ENCODE measurements at regions not wholly inside any gene's neighbourhood (a gene's known extent, or its start where the extent isn't known, plus 50 kb on each side); places are given as distances from the start of the nearest gene placed in this dataset.

DNA sequence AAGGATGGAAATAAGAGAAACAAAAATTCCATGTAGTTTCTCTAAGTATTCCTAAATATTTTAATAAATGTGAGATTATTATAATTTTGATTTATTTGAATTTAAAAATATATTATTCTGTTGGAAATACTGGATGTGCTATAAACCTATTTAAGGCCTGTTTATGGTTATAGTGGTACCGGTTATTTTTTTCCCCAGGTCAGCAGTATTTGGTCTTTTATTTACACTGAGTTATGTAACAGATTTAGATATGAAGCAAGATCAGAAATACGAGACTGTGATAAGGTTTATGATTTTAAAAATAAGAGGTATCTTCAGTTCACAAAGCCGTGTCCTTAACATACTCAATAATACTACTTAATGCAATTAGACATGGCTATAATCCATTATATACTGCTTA, 634.3 kb upstream of the POU3F2 start:
- H4K20me1 ChIP-seq (ENCODE audit: insufficient read depth): no peaks in the 10 kb centered on the region
- no peak overlapping the region for H3K9ac ChIP-seq
- no peaks in the 10 kb centered on the region for H3K79me2 ChIP-seq (ENCODE audit: insufficient read depth)
- no peak overlapping the region for H3K4me3 ChIP-seq
- in situ Hi-C loops (cut with MboI): no loop called here
- no peak for TF ChIP-seq EZH2 (IDR thresholded peaks at IDR 0.05; ENCODE audit: insufficient read depth, poor library complexity, severe bottlenecking)
- no peak for TF ChIP-seq EZH2phosphoT487 (IDR thresholded peaks at IDR 0.05; ENCODE audit: insufficient read depth, low read depth)
- H2AFZ ChIP-seq: no peak overlapping the region
- WGBS, 2 experiments (ENCODE audit: low coverage in 1 of 2, low lambda C conversion rate in 2 of 2, missing lambda C conversion rate in 2 of 2): 37% methylated on average over 3 of the region's 3 CpGs
- H3K27ac ChIP-seq: no peak overlapping the region
- H3K4me1 ChIP-seq (ENCODE audit: insufficient read depth): no peaks in the 10 kb centered on the region
- H3F3A ChIP-seq (ENCODE audit: insufficient read depth): no peaks in the 10 kb centered on the region
- H3K27me3 ChIP-seq (replicated peaks; ENCODE audit: insufficient read depth): no peaks in the 10 kb centered on the region
- H3K36me3 ChIP-seq (ENCODE audit: low read depth): no peaks in the 10 kb centered on the region
- H3K9me3 ChIP-seq (ENCODE audit: low read depth): no peaks in the 10 kb centered on the region
- no peaks in the 10 kb centered on the region for H3K9me2 ChIP-seq (ENCODE audit: insufficient read depth)
- H3K4me2 ChIP-seq (ENCODE audit: unreplicated experiment): no peak overlapping the region
- no peak for DNase-seq

GRCh38 chr6:98203170-98203806, 631.1 kb upstream of the POU3F2 start:
- Histone ChIP-seq H3F3A (ENCODE audit: insufficient read depth) (no peaks in the 10 kb centered on the region), H3K9me3 (ENCODE audit: low read depth) (no peaks in the 10 kb centered on the region), H3K9me2 (ENCODE audit: insufficient read depth) (no peaks in the 10 kb centered on the region), H3K4me2 (ENCODE audit: unreplicated experiment) (no peak overlapping the region), H3K4me3 (no peak overlapping the region), H2AFZ (no peak overlapping the region), H3K4me1 (ENCODE audit: insufficient read depth) (no peaks in the 10 kb centered on the region), H3K27ac (no peak overlapping the region), H4K20me1 (ENCODE audit: insufficient read depth) (no peaks in the 10 kb centered on the region), H3K9ac (no peak overlapping the region), H3K27me3 (replicated peaks; ENCODE audit: insufficient read depth) (no peaks in the 10 kb centered on the region), H3K36me3 (ENCODE audit: low read depth) (no peaks in the 10 kb centered on the region), H3K79me2 (ENCODE audit: insufficient read depth) (no peaks in the 10 kb centered on the region)
- WGBS, 2 experiments (ENCODE audit: low coverage in 1 of 2, low lambda C conversion rate in 2 of 2, missing lambda C conversion rate in 2 of 2): 6 to 21% methylated on average over 2 of the region's 2 CpGs
- TF ChIP-seq EZH2 (IDR thresholded peaks at IDR 0.05; ENCODE audit: insufficient read depth, poor library complexity, severe bottlenecking) (no peak), EZH2phosphoT487 (IDR thresholded peaks at IDR 0.05; ENCODE audit: insufficient read depth, low read depth) (no peak)
- peak; percentile 5 for DNase-seq
- in situ Hi-C loops (cut with MboI): no loop called here

- Histone ChIP-seq H3K9ac (no peak overlapping the region), H3K9me3 (ENCODE audit: low read depth) (no peaks in the 10 kb centered on the region), H3K27ac (no peak overlapping the region), H4K20me1 (ENCODE audit: insufficient read depth) (no peaks in the 10 kb centered on the region), H2AFZ (no peak overlapping the region), H3K27me3 (replicated peaks; ENCODE audit: insufficient read depth) (no peaks in the 10 kb centered on the region), H3K4me2 (ENCODE audit: unreplicated experiment) (no peak overlapping the region), H3K9me2 (ENCODE audit: insufficient read depth) (no peaks in the 10 kb centered on the region), H3K4me3 (no peak overlapping the region), H3K79me2 (ENCODE audit: insufficient read depth) (no peaks in the 10 kb centered on the region), H3K36me3 (ENCODE audit: low read depth) (no peaks in the 10 kb centered on the region), H3F3A (ENCODE audit: insufficient read depth) (no peaks in the 10 kb centered on the region), H3K4me1 (ENCODE audit: insufficient read depth) (no peaks in the 10 kb centered on the region)
- in situ Hi-C loops (cut with MboI): no loop called here
- TF ChIP-seq EZH2phosphoT487 (IDR thresholded peaks at IDR 0.05; ENCODE audit: insufficient read depth, low read depth): no peak
- no peak for TF ChIP-seq EZH2 (IDR thresholded peaks at IDR 0.05; ENCODE audit: insufficient read depth, poor library complexity, severe bottlenecking)
- WGBS, 2 experiments (ENCODE audit: low coverage in 1 of 2, low lambda C conversion rate in 2 of 2, missing lambda C conversion rate in 2 of 2): 10 to 18% methylated on average over 2 of the region's 2 CpGs
- no peak for DNase-seq
These were observed 621.9 kb upstream of the POU3F2 start for GRCh38 chr6:98212468-98212867.

- DNase-seq: no peak
- Histone ChIP-seq H3K9ac (no peak overlapping the region), H3K4me1 (ENCODE audit: insufficient read depth) (no peaks in the 10 kb centered on the region), H3K9me3 (ENCODE audit: low read depth) (no peaks in the 10 kb centered on the region), H3K27ac (no peak overlapping the region), H2AFZ (no peak overlapping the region), H4K20me1 (ENCODE audit: insufficient read depth) (no peaks in the 10 kb centered on the region), H3K36me3 (ENCODE audit: low read depth) (no peaks in the 10 kb centered on the region), H3K4me3 (no peak overlapping the region), H3F3A (ENCODE audit: insufficient read depth) (no peaks in the 10 kb centered on the region), H3K4me2 (ENCODE audit: unreplicated experiment) (no peak overlapping the region), H3K27me3 (replicated peaks; ENCODE audit: insufficient read depth) (no peaks in the 10 kb centered on the region), H3K79me2 (ENCODE audit: insufficient read depth) (no peaks in the 10 kb centered on the region), H3K9me2 (ENCODE audit: insufficient read depth) (no peaks in the 10 kb centered on the region)
- in situ Hi-C loops (cut with MboI): no loop called here
- TF ChIP-seq EZH2 (IDR thresholded peaks at IDR 0.05; ENCODE audit: insufficient read depth, poor library complexity, severe bottlenecking) (no peak), EZH2phosphoT487 (IDR thresholded peaks at IDR 0.05; ENCODE audit: insufficient read depth, low read depth) (no peak)
These were observed 618.8 kb upstream of the POU3F2 start for GRCh38 chr6:98215531-98215930.

GRCh38 chr6:98230250-98230649, 604.1 kb upstream of the POU3F2 start:
- Histone ChIP-seq H3K4me1 (ENCODE audit: insufficient read depth) (no peaks in the 10 kb centered on the region), H4K20me1 (ENCODE audit: insufficient read depth) (no peaks in the 10 kb centered on the region), H3F3A (ENCODE audit: insufficient read depth) (no peaks in the 10 kb centered on the region), H2AFZ (no peak overlapping the region), H3K9me3 (ENCODE audit: low read depth) (no peaks in the 10 kb centered on the region), H3K79me2 (ENCODE audit: insufficient read depth) (no peaks in the 10 kb centered on the region), H3K9me2 (ENCODE audit: insufficient read depth) (no peaks in the 10 kb centered on the region), H3K9ac (no peak overlapping the region), H3K27me3 (replicated peaks; ENCODE audit: insufficient read depth) (no peaks in the 10 kb centered on the region), H3K27ac (no peak overlapping the region), H3K36me3 (ENCODE audit: low read depth) (no peaks in the 10 kb centered on the region), H3K4me3 (no peak overlapping the region), H3K4me2 (ENCODE audit: unreplicated experiment) (no peak overlapping the region)
- DNase-seq: no peak
- TF ChIP-seq EZH2phosphoT487 (IDR thresholded peaks at IDR 0.05; ENCODE audit: insufficient read depth, low read depth): no peak
- no peak for TF ChIP-seq EZH2 (IDR thresholded peaks at IDR 0.05; ENCODE audit: insufficient read depth, poor library complexity, severe bottlenecking)
- WGBS, 2 experiments (ENCODE audit: low coverage in 1 of 2, low lambda C conversion rate in 2 of 2, missing lambda C conversion rate in 2 of 2): 0% methylated on average over 1 of the region's 1 CpG
- in situ Hi-C loops (cut with MboI): no loop called here

Data from GM23248 (cell line).